IMR-90 (cell line): ENCODE measurements at regions not wholly inside any gene's neighbourhood (a gene's known extent, or its start where the extent isn't known, plus 50 kb on each side); places are given as distances from the start of the nearest gene placed in this dataset.
"Not testable (repeated sequence)": the region's sequence is repeated elsewhere in the genome, so short reads cannot be mapped to it uniquely, and the experiment has no call there.

Experiments used
- ATAC-seq: fragments of 200-7000 bp; cut with Tn5 transposase; 2 replicates; pipeline ENCODE4 v1.9.1; 2020; ENCODE audit warnings: low read depth, mild to moderate bottlenecking, moderate library complexity
- BruUV-seq: library from RNA; stranded (reverse); fragments of 400-500 nt; replicated peaks from 2 replicates; lab custom pipeline; 2021; lab: Mats Ljungman, UMichigan
- CTCF ChIA-PET: fragments of 300-600 bp; formaldehyde crosslinking; extraction: SDS; loops from one replicate; lab custom pipeline; 2021; ENCODE audit warnings: antibody characterized with exemption; lab: Yijun Ruan, JAX
- POLR2A ChIA-PET: fragments of 300-600 bp; sonication (Branson Sonifier 250); formaldehyde crosslinking; loops from one replicate; lab custom pipeline; 2022; ENCODE audit warnings: antibody characterized with exemption; ENCODE audit not compliant: unreplicated experiment; lab: Charles Lee
- DNase-seq: peaks from one replicate; pipeline ENCODE4 v3.0.0; 2013
- H2AFZ ChIP-seq: replicated peaks from 2 replicates; pipeline ENCODE3; 2013; ENCODE audit warnings: low read length, mild to moderate bottlenecking; ENCODE audit not compliant: poor library complexity
- H2AK5ac ChIP-seq: 2 replicates; pipeline ENCODE4 v1.6.1; 2013; ENCODE audit warnings: low read depth, low read length, inconsistent platforms
- H2AK9ac ChIP-seq: replicated peaks from 2 replicates; pipeline ENCODE3; 2013; ENCODE audit warnings: mild to moderate bottlenecking, low read depth, low read length, moderate library complexity; ENCODE audit not compliant: poor library complexity
- H2BK120ac ChIP-seq: 2 replicates; pipeline ENCODE4 v1.6.1; 2013; ENCODE audit warnings: low read depth, low read length, inconsistent platforms
- H2BK15ac ChIP-seq: 3 replicates; pipeline ENCODE4 v1.6.1; 2013; ENCODE audit warnings: low read depth, low read length, inconsistent platforms
- H2BK20ac ChIP-seq: 2 replicates; pipeline ENCODE4 v1.6.1; 2013; ENCODE audit warnings: low read depth, mild to moderate bottlenecking, inconsistent platforms, low read length, moderate library complexity
- H2BK5ac ChIP-seq: 2 replicates; pipeline ENCODE4 v1.6.1; 2013; ENCODE audit warnings: mild to moderate bottlenecking, low read depth, low read length, inconsistent platforms; ENCODE audit not compliant: poor library complexity, severe bottlenecking
- H3K14ac ChIP-seq: replicated peaks from 2 replicates; pipeline ENCODE4 v1.6.1; 2013; ENCODE audit warnings: low read depth, low read length, inconsistent platforms
- H3K18ac ChIP-seq: 2 replicates; pipeline ENCODE4 v1.6.1; 2013; ENCODE audit warnings: low read depth, low read length, control low read depth
- H3K23ac ChIP-seq: 2 replicates; pipeline ENCODE4 v1.6.1; 2013; ENCODE audit warnings: low read depth, low read length, inconsistent platforms
- H3K27ac ChIP-seq: 2 replicates; pipeline ENCODE4 v1.5.1; 2013; ENCODE audit warnings: mild to moderate bottlenecking, control low read depth, low read length; ENCODE audit not compliant: insufficient read depth
- H3K27me3 ChIP-seq: 2 replicates; pipeline ENCODE4 v1.6.1; 2013; ENCODE audit warnings: low read length; ENCODE audit not compliant: control insufficient read depth, insufficient read depth
- H3K36me3 ChIP-seq: 2 replicates; pipeline ENCODE4 v1.6.1; 2013; ENCODE audit warnings: low read length, mixed read lengths; ENCODE audit not compliant: control insufficient read depth, insufficient read depth
- H3K4ac ChIP-seq: 2 replicates; pipeline ENCODE4 v1.6.1; 2013; ENCODE audit warnings: low read depth, low read length, inconsistent platforms
- H3K4me1 ChIP-seq: 2 replicates; pipeline ENCODE4 v1.6.1; 2013; ENCODE audit warnings: low read length, mixed read lengths; ENCODE audit not compliant: control insufficient read depth, insufficient read depth
- H3K4me2 ChIP-seq: 2 replicates; pipeline ENCODE4 v1.6.1; 2013; ENCODE audit warnings: low read depth, mild to moderate bottlenecking, control low read depth, low read length, moderate library complexity
- H3K4me3 ChIP-seq: 2 replicates; pipeline ENCODE4 v1.5.1; 2013; ENCODE audit warnings: low read depth, mild to moderate bottlenecking, control low read depth, low read length, moderate library complexity; ENCODE audit not compliant: insufficient read depth
- H3K56ac ChIP-seq: 2 replicates; pipeline ENCODE4 v1.6.1; 2013; ENCODE audit warnings: low read length, inconsistent platforms; ENCODE audit not compliant: insufficient read depth; ENCODE audit errors: extremely low read depth
- H3K79me1 ChIP-seq, 2 experiments: 2 replicates each; pipeline ENCODE4 v1.6.1; 2013; ENCODE audit warnings: low read length in 2 of 2, inconsistent platforms in 1 of 2, low read depth in 1 of 2
- H3K9ac ChIP-seq: 2 replicates; pipeline ENCODE4 v1.6.1; 2013; ENCODE audit warnings: low read depth, low read length, control low read depth
- H3K9me1 ChIP-seq: 2 replicates; pipeline ENCODE4 v1.6.1; 2013; ENCODE audit warnings: low read length, inconsistent platforms; ENCODE audit not compliant: insufficient read depth
- H3K9me3 ChIP-seq: 2 replicates; pipeline ENCODE4 v1.6.1; 2013; ENCODE audit warnings: low read length; ENCODE audit not compliant: control insufficient read depth, insufficient read depth
- H4K20me1 ChIP-seq: 2 replicates; pipeline ENCODE4 v1.6.1; 2013; ENCODE audit warnings: low read length, inconsistent platforms; ENCODE audit not compliant: insufficient read depth
- H4K5ac ChIP-seq: 2 replicates; pipeline ENCODE4 v1.6.1; 2013; ENCODE audit warnings: mild to moderate bottlenecking, low read depth, low read length, control low read depth
- H4K8ac ChIP-seq, 2 experiments: 2 replicates each; pipeline ENCODE4 v1.6.1; 2013; ENCODE audit warnings: low read depth in 2 of 2, low read length in 2 of 2, control low read depth in 1 of 2, inconsistent platforms in 1 of 2
- H4K91ac ChIP-seq: 2 replicates; pipeline ENCODE4 v1.6.1; 2013; ENCODE audit warnings: low read depth, low read length, inconsistent platforms; ENCODE audit not compliant: insufficient read depth
- WGBS, 2 experiments: methylation state at CpG; one replicate each; pipeline versions ENCODE4 v1.1.5 to v1.1.7; 2013; ENCODE audit warnings: missing lambda C conversion rate in 2 of 2; ENCODE audit not compliant: insufficient read length in 1 of 2; ENCODE audit errors: extremely low coverage in 2 of 2; 5-methylcytosine and 5-hydroxymethylcytosine counted together
- dilution Hi-C: fragments of 300-500 bp; cut with HindIII; formaldehyde crosslinking; loops from one replicate; pipeline ENCODE4 v1.14.3; 2018; ENCODE audit warnings: low sequenced_read_pairs; ENCODE audit not compliant: unreplicated experiment
- in situ Hi-C: fragments of 300-500 bp; cut with MboI; formaldehyde crosslinking; loops from 3 replicates; pipeline ENCODE4 v1.14.3; 2019; ENCODE audit warnings: low sequenced_read_pairs, inconsistent platforms, mixed read lengths
- intact Hi-C: fragments of 100-400 bp; cut with micrococcal nuclease; formaldehyde crosslinking; loops from 2 replicates; pipeline ENCODE4 v1.10.0; 2022

DNA sequence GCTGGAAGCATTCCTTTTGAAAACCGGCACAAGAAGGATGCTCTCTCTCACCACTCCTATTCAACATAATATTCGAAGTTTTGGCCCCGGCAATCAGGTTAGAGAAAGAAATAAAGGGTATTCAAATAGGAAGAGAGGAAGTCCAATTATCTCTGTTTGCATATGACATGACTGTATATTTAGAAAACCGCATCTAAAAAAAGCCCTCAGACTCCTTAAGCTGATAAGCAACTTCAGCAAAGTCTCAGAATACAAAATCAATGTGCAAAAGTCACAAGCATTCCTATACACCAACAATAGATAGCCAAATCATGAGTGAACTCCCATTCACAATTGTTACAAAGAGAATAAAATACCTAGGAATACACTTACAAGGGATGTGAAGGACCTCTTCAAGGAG lies 93.1 kb upstream of the ADAMTS9 start:
- H4K5ac ChIP-seq, H4K91ac ChIP-seq, H3K4me1 ChIP-seq, DNase-seq, H3K9me3 ChIP-seq, H3K14ac ChIP-seq, H3K27me3 ChIP-seq, H2AK9ac ChIP-seq, dilution Hi-C loops, in situ Hi-C loops, H2AFZ ChIP-seq, H4K20me1 ChIP-seq, H3K18ac ChIP-seq, H3K27ac ChIP-seq, H3K4me3 ChIP-seq, CTCF ChIA-PET, ATAC-seq, H3K9me1 ChIP-seq, H2BK15ac ChIP-seq, H2BK5ac ChIP-seq, H2BK20ac ChIP-seq, intact Hi-C loops, H2AK5ac ChIP-seq, H3K36me3 ChIP-seq, H3K23ac ChIP-seq, H3K4ac ChIP-seq, H3K56ac ChIP-seq, BruUV-seq, H3K9ac ChIP-seq, H3K79me1 ChIP-seq, H2BK120ac ChIP-seq, POLR2A ChIA-PET, H4K8ac ChIP-seq, H3K4me2 ChIP-seq: not testable (repeated sequence)
- WGBS, 2 experiments = no CpG with 5 or more reads among the region's 4 CpGs
